ENCODE measurements at regions not wholly inside any gene's neighbourhood (a gene's known extent, or its start where the extent isn't known, plus 50 kb on each side); places are given as distances from the start of the nearest gene placed in this dataset.
"Not testable (repeated sequence)": the region's sequence is repeated elsewhere in the genome, so short reads cannot be mapped to it uniquely, and the experiment has no call there.

GRCh38 chr10:91003379-91003778 lies 82.5 kb upstream of the ANKRD1 start:
- not testable (repeated sequence) for DNase-seq (ENCODE audit: low spot score)

GRCh38 chr10:91005276-91005675 lies 84.4 kb upstream of the ANKRD1 start:
- DNase-seq (ENCODE audit: low spot score) = not testable (repeated sequence)

- peak; percentile 82 for DNase-seq (ENCODE audit: low spot score)
Observed at GRCh38 chr10:91006001-91006751, 85.3 kb upstream of the ANKRD1 start.

- DNase-seq (ENCODE audit: low spot score) = peak; percentile 78
Observed at GRCh38 chr10:91006752-91007346, 86.0 kb upstream of the ANKRD1 start.

- peak; percentile 65 for DNase-seq (ENCODE audit: low spot score)
Observed at GRCh38 chr10:91007655-91008054, 86.8 kb upstream of the ANKRD1 start.

- DNase-seq (ENCODE audit: low spot score) = no peak
Observed at GRCh38 chr10:91009121-91009520, 88.2 kb upstream of the ANKRD1 start.

- no peak for DNase-seq (ENCODE audit: low spot score)
Observed at GRCh38 chr10:91010952-91011351, 90.1 kb upstream of the ANKRD1 start.

- DNase-seq (ENCODE audit: low spot score) = no peak
Observed at GRCh38 chr10:91012502-91012901, 91.6 kb upstream of the ANKRD1 start.

GRCh38 chr10:91013985-91014384 lies 93.1 kb upstream of the ANKRD1 start:
- DNase-seq (ENCODE audit: low spot score) = no peak

- DNase-seq (ENCODE audit: low spot score) = peak; percentile 54
Observed at GRCh38 chr10:91017198-91017597, 96.3 kb upstream of the ANKRD1 start.

GRCh38 chr10:91021901-91022300 lies 101.0 kb upstream of the ANKRD1 start:
- no peak for DNase-seq (ENCODE audit: low spot score)

GRCh38 chr10:91022390-91022789 lies 101.5 kb upstream of the ANKRD1 start:
- no peak for DNase-seq (ENCODE audit: low spot score)

GRCh38 chr10:91022924-91023699 lies 102.2 kb upstream of the ANKRD1 start:
- no peak for DNase-seq (ENCODE audit: low spot score)

GRCh38 chr10:91023700-91024398 lies 103.0 kb upstream of the ANKRD1 start:
- DNase-seq (ENCODE audit: low spot score) = no peak

- no peak for DNase-seq (ENCODE audit: low spot score)
Observed at GRCh38 chr10:91024541-91024940, 103.7 kb upstream of the ANKRD1 start.

- DNase-seq (ENCODE audit: low spot score) = no peak
Observed at GRCh38 chr10:91032611-91033206, 111.8 kb upstream of the ANKRD1 start.

GRCh38 chr10:91033324-91033950 lies 112.5 kb upstream of the ANKRD1 start:
- DNase-seq (ENCODE audit: low spot score) = no peak

- peak; percentile 58 for DNase-seq (ENCODE audit: low spot score)
Observed at GRCh38 chr10:91034042-91034441, 113.2 kb upstream of the ANKRD1 start.

GRCh38 chr10:91034494-91035159 lies 113.7 kb upstream of the ANKRD1 start:
- no peak for DNase-seq (ENCODE audit: low spot score)

- DNase-seq (ENCODE audit: low spot score) = no peak
Observed at GRCh38 chr10:91035650-91036292, 114.9 kb upstream of the ANKRD1 start.
